ENCODE measurements at regions not wholly inside any gene's neighbourhood (a gene's known extent, or its start where the extent isn't known, plus 50 kb on each side); places are given as distances from the start of the nearest gene placed in this dataset.

GRCh38 chr4:107278791-107279483 lies 242.8 kb upstream of the DKK2 start:
- TF ChIP-seq POLR2AphosphoS5 (IDR thresholded peaks at IDR 0.05; ENCODE audit: low read depth, low read length) (no peak), REST (IDR thresholded peaks at IDR 0.05; ENCODE audit: insufficient read depth in 1 of 2, low read depth in 2 of 2, low read length in 2 of 2) (no peak), SIN3A (IDR thresholded peaks at IDR 0.05; ENCODE audit: borderline replicate concordance, insufficient read depth, low read length) (no peak)

Measured in PFSK-1 (cell line).